ENCODE measurements at regions not wholly inside any gene's neighbourhood (a gene's known extent, or its start where the extent isn't known, plus 50 kb on each side); places are given as distances from the start of the nearest gene placed in this dataset.
"Not testable (repeated sequence)": the region's sequence is repeated elsewhere in the genome, so short reads cannot be mapped to it uniquely, and the experiment has no call there.

DNA sequence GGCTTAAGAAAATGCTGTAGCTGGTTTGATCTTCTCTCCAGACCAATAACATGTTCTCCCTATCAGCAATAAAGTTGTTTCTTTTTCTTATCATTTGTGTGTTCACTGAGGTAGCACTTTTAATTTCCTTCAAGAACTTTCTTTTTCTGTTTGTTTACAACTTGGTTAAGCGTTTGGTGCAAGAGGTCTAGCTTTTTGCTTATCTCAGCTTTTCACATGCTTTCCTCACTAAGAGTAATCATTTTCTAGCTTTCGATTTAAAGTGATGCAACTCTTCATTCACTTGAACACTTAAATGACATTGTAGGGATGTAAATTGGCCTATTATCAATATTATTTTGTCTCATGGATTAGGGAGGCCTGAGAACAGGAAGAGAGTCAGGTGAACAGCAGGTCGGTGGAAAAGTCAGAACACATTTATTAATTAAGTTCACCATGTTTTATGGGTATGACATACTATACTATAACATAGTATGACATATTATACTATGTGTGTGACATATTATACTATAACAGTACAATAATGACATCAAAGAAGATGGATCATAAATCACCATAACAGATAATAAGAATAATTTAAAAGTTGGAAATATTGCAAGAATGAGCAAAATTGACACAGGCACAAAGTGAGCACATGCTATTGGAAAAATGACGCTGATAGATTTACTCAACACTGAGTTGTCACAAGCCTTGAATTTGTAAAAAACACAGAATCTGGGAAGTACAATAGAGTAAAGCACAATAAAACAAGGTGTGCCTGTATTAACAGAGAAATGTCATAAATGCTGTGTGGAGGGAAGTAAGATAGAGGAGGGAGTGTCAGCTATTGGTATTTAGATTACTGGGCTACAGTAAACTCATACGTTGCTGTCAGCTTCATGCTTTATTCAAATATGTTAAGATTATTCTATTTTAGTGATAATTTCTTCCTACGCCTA lies 218.6 kb upstream of the SLC7A11 start:
- H4K20me1 ChIP-seq (ENCODE audit: insufficient read depth, low read length) = no peaks in the 10 kb centered on the region
- no peak overlapping the region for H3K4me2 ChIP-seq (ENCODE audit: insufficient read depth, low read length)
- H2AFZ ChIP-seq (ENCODE audit: low read length) = no peak overlapping the region
- H3K79me2 ChIP-seq (ENCODE audit: insufficient read depth, low read length) = no peaks in the 10 kb centered on the region
- H3K27ac ChIP-seq (ENCODE audit: low read depth, low read length) = no peak overlapping the region
- H3K36me3 ChIP-seq (ENCODE audit: insufficient read depth, low read length) = no peaks in the 10 kb centered on the region
- no peaks in the 10 kb centered on the region for H3K4me1 ChIP-seq (ENCODE audit: insufficient read depth, low read length)
- H3K4me3 ChIP-seq (ENCODE audit: insufficient read depth, low read length) = no peak overlapping the region
- TF ChIP-seq, protein P1, sequence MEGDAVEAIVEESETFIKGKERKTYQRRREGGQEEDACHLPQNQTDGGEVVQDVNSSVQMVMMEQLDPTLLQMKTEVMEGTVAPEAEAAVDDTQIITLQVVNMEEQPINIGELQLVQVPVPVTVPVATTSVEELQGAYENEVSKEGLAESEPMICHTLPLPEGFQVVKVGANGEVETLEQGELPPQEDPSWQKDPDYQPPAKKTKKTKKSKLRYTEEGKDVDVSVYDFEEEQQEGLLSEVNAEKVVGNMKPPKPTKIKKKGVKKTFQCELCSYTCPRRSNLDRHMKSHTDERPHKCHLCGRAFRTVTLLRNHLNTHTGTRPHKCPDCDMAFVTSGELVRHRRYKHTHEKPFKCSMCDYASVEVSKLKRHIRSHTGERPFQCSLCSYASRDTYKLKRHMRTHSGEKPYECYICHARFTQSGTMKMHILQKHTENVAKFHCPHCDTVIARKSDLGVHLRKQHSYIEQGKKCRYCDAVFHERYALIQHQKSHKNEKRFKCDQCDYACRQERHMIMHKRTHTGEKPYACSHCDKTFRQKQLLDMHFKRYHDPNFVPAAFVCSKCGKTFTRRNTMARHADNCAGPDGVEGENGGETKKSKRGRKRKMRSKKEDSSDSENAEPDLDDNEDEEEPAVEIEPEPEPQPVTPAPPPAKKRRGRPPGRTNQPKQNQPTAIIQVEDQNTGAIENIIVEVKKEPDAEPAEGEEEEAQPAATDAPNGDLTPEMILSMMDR (IDR thresholded peaks at IDR 0.05; ENCODE audit: extremely low read depth, low read depth, low read length) = no peak
- H3K27me3 ChIP-seq (ENCODE audit: insufficient read depth, low read length) = no peaks in the 10 kb centered on the region
- DNase-seq (ENCODE audit: insufficient read length, low spot score, missing footprints) = no peak
- no peaks in the 10 kb centered on the region for H3K9me3 ChIP-seq (ENCODE audit: low read depth, low read length)

DNA sequence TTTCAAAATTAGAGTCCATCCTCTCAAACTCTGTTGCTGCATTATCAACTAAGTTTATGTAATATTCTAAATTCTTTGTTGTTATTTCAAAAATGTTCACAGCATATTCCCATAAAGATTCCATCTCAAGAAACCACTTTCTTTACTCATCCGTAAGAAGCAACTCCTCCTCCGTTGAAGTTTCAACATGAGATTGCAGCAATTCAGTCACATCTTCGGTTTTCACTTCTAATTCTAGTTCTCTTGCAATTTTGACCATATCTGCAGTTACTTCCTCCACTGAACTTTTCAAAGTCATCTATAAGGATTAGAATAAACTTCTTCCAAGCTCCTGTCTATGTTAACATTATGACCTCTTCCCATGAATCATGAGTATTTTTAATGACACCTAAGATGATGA lies 216.6 kb upstream of the SLC7A11 start:
- TF ChIP-seq, protein P1 (IDR thresholded peaks at IDR 0.05; ENCODE audit: extremely low read depth, low read depth, low read length) = no peak
- Histone ChIP-seq H3K27ac (ENCODE audit: low read depth, low read length) (no peak overlapping the region), H3K4me1 (ENCODE audit: insufficient read depth, low read length) (no peaks in the 10 kb centered on the region), H3K4me2 (ENCODE audit: insufficient read depth, low read length) (no peak overlapping the region), H3K4me3 (ENCODE audit: insufficient read depth, low read length) (no peak overlapping the region), H3K9me3 (ENCODE audit: low read depth, low read length) (no peaks in the 10 kb centered on the region), H4K20me1 (ENCODE audit: insufficient read depth, low read length) (no peaks in the 10 kb centered on the region), H3K27me3 (ENCODE audit: insufficient read depth, low read length) (no peaks in the 10 kb centered on the region), H2AFZ (ENCODE audit: low read length) (no peak overlapping the region), H3K79me2 (ENCODE audit: insufficient read depth, low read length) (no peaks in the 10 kb centered on the region), H3K36me3 (ENCODE audit: insufficient read depth, low read length) (no peaks in the 10 kb centered on the region)
- no peak for DNase-seq (ENCODE audit: insufficient read length, low spot score, missing footprints)

DNA sequence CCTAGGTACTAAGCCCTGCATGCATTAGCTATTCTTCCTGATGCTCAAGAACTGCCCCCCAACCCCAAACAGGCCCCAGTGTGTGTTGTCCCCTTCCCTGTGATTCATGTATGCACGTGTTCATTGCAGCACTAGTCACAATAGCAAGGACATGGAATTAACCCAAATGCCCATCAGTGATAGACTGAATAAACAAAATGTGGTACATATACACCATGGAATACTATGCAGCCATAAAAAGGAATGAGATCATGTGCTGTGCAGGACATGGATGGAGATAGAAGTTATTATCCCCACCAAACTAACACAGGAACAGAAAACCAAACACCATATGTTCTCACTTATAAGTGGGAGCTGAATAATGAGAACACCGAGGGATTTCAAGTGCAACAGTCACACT lies 214.2 kb upstream of the SLC7A11 start:
- H2AFZ ChIP-seq (ENCODE audit: low read length); H3K27me3 ChIP-seq (ENCODE audit: insufficient read depth, low read length); H3K4me2 ChIP-seq (ENCODE audit: insufficient read depth, low read length); H4K20me1 ChIP-seq (ENCODE audit: insufficient read depth, low read length); DNase-seq (ENCODE audit: insufficient read length, low spot score, missing footprints); H3K4me1 ChIP-seq (ENCODE audit: insufficient read depth, low read length); H3K9me3 ChIP-seq (ENCODE audit: low read depth, low read length); H3K4me3 ChIP-seq (ENCODE audit: insufficient read depth, low read length); H3K79me2 ChIP-seq (ENCODE audit: insufficient read depth, low read length); H3K36me3 ChIP-seq (ENCODE audit: insufficient read depth, low read length); H3K27ac ChIP-seq (ENCODE audit: low read depth, low read length): not testable (repeated sequence)

DNA sequence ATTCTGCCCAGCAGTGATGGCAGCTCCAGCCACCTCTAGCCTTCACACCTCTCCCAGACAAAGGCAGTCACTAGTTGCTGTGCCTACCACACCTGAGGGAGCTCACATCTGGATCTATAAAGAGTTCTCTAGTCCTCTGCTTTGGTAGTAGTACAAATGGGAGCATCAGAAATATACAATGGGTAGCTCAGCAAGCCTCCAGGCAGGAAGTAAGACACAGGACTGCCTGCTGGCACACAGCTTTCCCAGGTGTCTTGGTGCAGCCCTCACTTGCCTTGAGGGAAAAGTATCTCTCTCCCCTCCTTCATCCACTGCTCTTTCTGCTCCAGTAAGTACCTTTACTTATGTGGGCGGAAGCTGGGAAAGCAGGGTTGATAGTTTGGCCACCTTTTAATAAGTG lies 212.9 kb upstream of the SLC7A11 start:
- no peak overlapping the region for H3K27ac ChIP-seq (ENCODE audit: low read depth, low read length)
- no peak overlapping the region for H2AFZ ChIP-seq (ENCODE audit: low read length)
- no peaks in the 10 kb centered on the region for H3K36me3 ChIP-seq (ENCODE audit: insufficient read depth, low read length)
- H3K4me2 ChIP-seq (ENCODE audit: insufficient read depth, low read length) = no peak overlapping the region
- no peaks in the 10 kb centered on the region for H3K79me2 ChIP-seq (ENCODE audit: insufficient read depth, low read length)
- H3K27me3 ChIP-seq (ENCODE audit: insufficient read depth, low read length) = no peaks in the 10 kb centered on the region
- TF ChIP-seq, protein P1 (IDR thresholded peaks at IDR 0.05; ENCODE audit: extremely low read depth, low read depth, low read length) = no peak
- no peaks in the 10 kb centered on the region for H4K20me1 ChIP-seq (ENCODE audit: insufficient read depth, low read length)
- H3K9me3 ChIP-seq (ENCODE audit: low read depth, low read length) = no peaks in the 10 kb centered on the region
- DNase-seq (ENCODE audit: insufficient read length, low spot score, missing footprints) = no peak
- H3K4me1 ChIP-seq (ENCODE audit: insufficient read depth, low read length) = no peaks in the 10 kb centered on the region
- no peak overlapping the region for H3K4me3 ChIP-seq (ENCODE audit: insufficient read depth, low read length)
